MG63 (cell line): ENCODE measurements at regions not wholly inside any gene's neighbourhood (a gene's known extent, or its start where the extent isn't known, plus 50 kb on each side); places are given as distances from the start of the nearest gene placed in this dataset.
A peak's percentile ranks its signal among the peaks of the same experiment; 100 is the strongest.

ENCODE experiments used
- DNase-seq: peaks from one replicate; pipeline ENCODE4 v3.0.0-alpha.2; 2020
- H3K27me3 ChIP-seq: fragments of 250-450 bp; sonication (Bioruptor Pico); 2 replicates; pipeline ENCODE4 v1.5.1; 2020; ENCODE audit warnings: mild to moderate bottlenecking, moderate library complexity
- H3K36me3 ChIP-seq: fragments of 250-450 bp; sonication (Bioruptor Pico); 2 replicates; pipeline ENCODE4 v1.5.1; 2020; ENCODE audit warnings: mild to moderate bottlenecking, moderate library complexity
- H3K4me3 ChIP-seq: fragments of 250-450 bp; sonication (Bioruptor Pico); 2 replicates; pipeline ENCODE4 v1.5.1; 2020; ENCODE audit warnings: mild to moderate bottlenecking, moderate library complexity
- H3K9me3 ChIP-seq: fragments of 250-450 bp; sonication (Bioruptor Pico); 2 replicates; pipeline ENCODE4 v1.5.1; 2020; ENCODE audit warnings: mild to moderate bottlenecking, moderate library complexity

- DNase-seq: no peak
- H3K27me3 ChIP-seq: no peaks in the 10 kb centered on the region
- no peaks in the 10 kb centered on the region for H3K36me3 ChIP-seq
- H3K4me3 ChIP-seq: no peak overlapping the region
- no peaks in the 10 kb centered on the region for H3K9me3 ChIP-seq
Observed at GRCh38 chr1:64318428-64318827, 115.0 kb downstream of the UBE2U start.

GRCh38 chr1:64320007-64320406, 116.6 kb downstream of the UBE2U start:
- no peak for DNase-seq
- H3K4me3 ChIP-seq: no peak overlapping the region
- H3K27me3 ChIP-seq: no peaks in the 10 kb centered on the region
- H3K9me3 ChIP-seq: no peaks in the 10 kb centered on the region
- no peaks in the 10 kb centered on the region for H3K36me3 ChIP-seq

GRCh38 chr1:64320470-64320869, 117.0 kb downstream of the UBE2U start:
- no peaks in the 10 kb centered on the region for H3K9me3 ChIP-seq
- no peak overlapping the region for H3K4me3 ChIP-seq
- no peaks in the 10 kb centered on the region for H3K27me3 ChIP-seq
- H3K36me3 ChIP-seq: no peaks in the 10 kb centered on the region
- DNase-seq: no peak

GRCh38 chr1:64320922-64321614, 117.6 kb downstream of the UBE2U start:
- H3K27me3 ChIP-seq: no peaks in the 10 kb centered on the region
- no peaks in the 10 kb centered on the region for H3K36me3 ChIP-seq
- no peak for DNase-seq
- no peak overlapping the region for H3K4me3 ChIP-seq
- no peaks in the 10 kb centered on the region for H3K9me3 ChIP-seq

- Histone ChIP-seq H3K27me3 (no peaks in the 10 kb centered on the region), H3K36me3 (no peaks in the 10 kb centered on the region), H3K4me3 (no peak overlapping the region), H3K9me3 (no peaks in the 10 kb centered on the region)
- DNase-seq: no peak
Observed at GRCh38 chr1:64323054-64323453, 119.6 kb downstream of the UBE2U start.

- Histone ChIP-seq H3K36me3 (no peaks in the 10 kb centered on the region), H3K27me3 (no peaks in the 10 kb centered on the region), H3K9me3 (no peaks in the 10 kb centered on the region), H3K4me3 (no peak overlapping the region)
- no peak for DNase-seq
Observed at GRCh38 chr1:64323882-64324281, 120.5 kb downstream of the UBE2U start.

GRCh38 chr1:64325856-64326255, 122.4 kb downstream of the UBE2U start:
- H3K36me3 ChIP-seq: no peaks in the 10 kb centered on the region
- no peaks in the 10 kb centered on the region for H3K27me3 ChIP-seq
- no peak overlapping the region for H3K4me3 ChIP-seq
- DNase-seq: no peak
- no peaks in the 10 kb centered on the region for H3K9me3 ChIP-seq

- Histone ChIP-seq H3K4me3 (no peak overlapping the region), H3K27me3 (no peaks in the 10 kb centered on the region), H3K9me3 (no peaks in the 10 kb centered on the region), H3K36me3 (no peaks in the 10 kb centered on the region)
- peak; percentile 12 for DNase-seq
Observed at GRCh38 chr1:64327119-64327518, 123.7 kb downstream of the UBE2U start.

- Histone ChIP-seq H3K36me3 (no peaks in the 10 kb centered on the region), H3K9me3 (no peaks in the 10 kb centered on the region), H3K4me3 (no peak overlapping the region), H3K27me3 (no peaks in the 10 kb centered on the region)
- no peak for DNase-seq
Observed at GRCh38 chr1:64328193-64328592, 124.8 kb downstream of the UBE2U start.

GRCh38 chr1:64330839-64331238, 127.4 kb downstream of the UBE2U start:
- H3K9me3 ChIP-seq: no peaks in the 10 kb centered on the region
- no peaks in the 10 kb centered on the region for H3K36me3 ChIP-seq
- no peak overlapping the region for H3K4me3 ChIP-seq
- no peak for DNase-seq
- no peaks in the 10 kb centered on the region for H3K27me3 ChIP-seq

GRCh38 chr1:64335636-64336035, 132.2 kb downstream of the UBE2U start:
- Histone ChIP-seq H3K4me3 (no peak overlapping the region), H3K27me3 (no peaks in the 10 kb centered on the region), H3K36me3 (no peaks in the 10 kb centered on the region), H3K9me3 (no peaks in the 10 kb centered on the region)
- no peak for DNase-seq

- no peak for DNase-seq
- H3K27me3 ChIP-seq: no peaks in the 10 kb centered on the region; the same call in 1 of the 2 replicates
- H3K36me3 ChIP-seq: no peaks in the 10 kb centered on the region
- H3K4me3 ChIP-seq: no peak overlapping the region
- no peaks in the 10 kb centered on the region for H3K9me3 ChIP-seq
Observed at GRCh38 chr1:64337475-64337874, 132.5 kb upstream of the CACHD1 start.

GRCh38 chr1:64337926-64338325, 132.0 kb upstream of the CACHD1 start:
- no peak for DNase-seq
- no peaks in the 10 kb centered on the region for H3K9me3 ChIP-seq
- H3K36me3 ChIP-seq: no peaks in the 10 kb centered on the region
- H3K4me3 ChIP-seq: no peak overlapping the region
- H3K27me3 ChIP-seq: no peaks in the 10 kb centered on the region; the same call in 1 of the 2 replicates

GRCh38 chr1:64340361-64340760, 129.6 kb upstream of the CACHD1 start:
- no peaks in the 10 kb centered on the region; the same call in 1 of the 2 replicates for H3K27me3 ChIP-seq
- H3K36me3 ChIP-seq: no peaks in the 10 kb centered on the region
- DNase-seq: no peak
- no peaks in the 10 kb centered on the region for H3K9me3 ChIP-seq
- no peak overlapping the region for H3K4me3 ChIP-seq

GRCh38 chr1:64343105-64343822, 126.7 kb upstream of the CACHD1 start:
- Histone ChIP-seq H3K4me3 (no peak overlapping the region), H3K9me3 (no peaks in the 10 kb centered on the region), H3K36me3 (no peaks in the 10 kb centered on the region), H3K27me3 (no peaks in the 10 kb centered on the region; the same call in 1 of the 2 replicates)
- DNase-seq: peak; percentile 76

GRCh38 chr1:64343823-64344190, 126.1 kb upstream of the CACHD1 start:
- H3K4me3 ChIP-seq: no peak overlapping the region
- H3K36me3 ChIP-seq: no peaks in the 10 kb centered on the region
- DNase-seq: peak; percentile 65
- H3K27me3 ChIP-seq: no peaks in the 10 kb centered on the region; the same call in 1 of the 2 replicates
- H3K9me3 ChIP-seq: no peaks in the 10 kb centered on the region

- no peak for DNase-seq
- Histone ChIP-seq H3K9me3 (no peaks in the 10 kb centered on the region), H3K36me3 (no peaks in the 10 kb centered on the region), H3K27me3 (no peaks in the 10 kb centered on the region), H3K4me3 (no peak overlapping the region)
Observed at GRCh38 chr1:64348270-64348960, 121.5 kb upstream of the CACHD1 start.
